Osteoblast (primary cell): ENCODE measurements at regions not wholly inside any gene's neighbourhood (a gene's known extent, or its start where the extent isn't known, plus 50 kb on each side); places are given as distances from the start of the nearest gene placed in this dataset.
A peak's percentile ranks its signal among the peaks of the same experiment; 100 is the strongest.

Experiments used
- DNase-seq: peaks from one replicate; pipeline ENCODE4 v3.0.0; 2011; ENCODE audit warnings: low spot score, mixed read lengths; ENCODE audit not compliant: insufficient read length; ENCODE audit errors: missing footprints
- H2AFZ ChIP-seq: 2 replicates; pipeline ENCODE4 v1.6.0; 2011; ENCODE audit warnings: mild to moderate bottlenecking, low read length
- H3K27ac ChIP-seq: 2 replicates; pipeline ENCODE4 v1.5.1; 2011; ENCODE audit warnings: mild to moderate bottlenecking, low read depth, low read length, moderate library complexity
- H3K27me3 ChIP-seq: 2 replicates; pipeline ENCODE4 v1.6.0; 2012; ENCODE audit warnings: mild to moderate bottlenecking, control low read depth, inconsistent platforms, low read length, moderate library complexity; ENCODE audit not compliant: insufficient read depth
- H3K36me3 ChIP-seq: 2 replicates; pipeline ENCODE4 v1.5.1; 2011; ENCODE audit warnings: mild to moderate bottlenecking, low read length, control low read depth, moderate library complexity; ENCODE audit not compliant: insufficient read depth
- H3K4me1 ChIP-seq: 2 replicates; pipeline ENCODE4 v1.5.1; 2011; ENCODE audit warnings: mild to moderate bottlenecking, low read length, control low read depth, moderate library complexity; ENCODE audit not compliant: insufficient read depth
- H3K4me2 ChIP-seq: 2 replicates; pipeline ENCODE4 v1.6.0; 2011; ENCODE audit warnings: mild to moderate bottlenecking, low read length; ENCODE audit not compliant: insufficient read depth
- H3K4me3 ChIP-seq: fragments of 200-600 bp; sonication (generic); 3 replicates; pipeline ENCODE4 v1.5.1; 2012; ENCODE audit warnings: mild to moderate bottlenecking, low read length, inconsistent platforms; ENCODE audit not compliant: insufficient read depth
- H3K79me2 ChIP-seq: 2 replicates; pipeline ENCODE4 v1.6.0; 2012; ENCODE audit warnings: mild to moderate bottlenecking, low read length, control low read depth, inconsistent platforms; ENCODE audit not compliant: insufficient read depth
- H3K9me3 ChIP-seq: 2 replicates; pipeline ENCODE4 v1.5.1; 2011; ENCODE audit warnings: low read depth, low read length, control low read depth
- H4K20me1 ChIP-seq: 2 replicates; pipeline ENCODE4 v1.6.0; 2012; ENCODE audit warnings: mild to moderate bottlenecking, low read length, control low read depth; ENCODE audit not compliant: insufficient read depth
- TF ChIP-seq, protein P1 (sequence below): IDR thresholded peaks from 2 replicates; pipeline ENCODE4 v1.5.1; 2011; ENCODE audit warnings: mild to moderate bottlenecking, low read depth, low read length, moderate library complexity; ENCODE audit errors: extremely low read depth

DNA sequence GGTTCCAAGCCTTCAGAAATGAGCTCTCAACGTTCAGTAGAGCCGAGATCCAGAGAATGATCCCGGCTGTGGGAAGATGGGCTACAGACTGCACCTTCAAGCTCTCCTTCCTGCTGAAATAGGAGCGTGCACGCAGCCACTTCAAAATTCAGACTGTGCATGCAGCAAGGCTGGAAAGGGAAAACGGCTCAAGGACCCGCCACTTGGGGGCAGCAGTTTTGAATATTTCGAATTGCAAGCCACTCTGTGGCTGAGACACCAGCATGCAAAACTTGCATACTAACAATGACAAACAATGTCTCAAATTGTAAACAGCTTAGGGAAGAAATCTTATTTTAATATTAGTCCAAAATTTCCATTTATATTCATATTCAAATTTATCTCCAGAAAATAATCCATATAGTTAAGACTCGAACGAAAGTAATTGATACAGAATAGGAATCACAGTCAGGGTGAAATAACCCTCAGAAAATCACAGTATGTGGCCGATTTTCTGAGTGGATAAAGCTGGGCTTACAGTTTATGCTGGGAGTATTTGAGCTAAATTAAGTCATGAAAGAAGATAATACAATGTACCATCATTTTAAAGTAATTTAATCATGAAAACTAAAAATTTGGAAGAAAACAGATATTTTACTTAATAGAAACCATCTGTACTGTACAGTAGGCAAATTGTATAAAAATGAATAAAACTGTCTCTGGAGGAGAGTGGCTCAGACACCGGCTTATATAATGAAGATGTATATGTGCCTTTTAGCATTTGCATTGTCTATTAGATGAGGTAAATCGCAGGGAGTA lies 137.9 kb upstream of the MKI67 start:
- H3K4me3 ChIP-seq = no peak overlapping the region
- H3K4me2 ChIP-seq = no peak overlapping the region
- no peak for DNase-seq
- H3K4me1 ChIP-seq = no peaks in the 10 kb centered on the region
- H2AFZ ChIP-seq = no peak overlapping the region
- TF ChIP-seq, protein P1, sequence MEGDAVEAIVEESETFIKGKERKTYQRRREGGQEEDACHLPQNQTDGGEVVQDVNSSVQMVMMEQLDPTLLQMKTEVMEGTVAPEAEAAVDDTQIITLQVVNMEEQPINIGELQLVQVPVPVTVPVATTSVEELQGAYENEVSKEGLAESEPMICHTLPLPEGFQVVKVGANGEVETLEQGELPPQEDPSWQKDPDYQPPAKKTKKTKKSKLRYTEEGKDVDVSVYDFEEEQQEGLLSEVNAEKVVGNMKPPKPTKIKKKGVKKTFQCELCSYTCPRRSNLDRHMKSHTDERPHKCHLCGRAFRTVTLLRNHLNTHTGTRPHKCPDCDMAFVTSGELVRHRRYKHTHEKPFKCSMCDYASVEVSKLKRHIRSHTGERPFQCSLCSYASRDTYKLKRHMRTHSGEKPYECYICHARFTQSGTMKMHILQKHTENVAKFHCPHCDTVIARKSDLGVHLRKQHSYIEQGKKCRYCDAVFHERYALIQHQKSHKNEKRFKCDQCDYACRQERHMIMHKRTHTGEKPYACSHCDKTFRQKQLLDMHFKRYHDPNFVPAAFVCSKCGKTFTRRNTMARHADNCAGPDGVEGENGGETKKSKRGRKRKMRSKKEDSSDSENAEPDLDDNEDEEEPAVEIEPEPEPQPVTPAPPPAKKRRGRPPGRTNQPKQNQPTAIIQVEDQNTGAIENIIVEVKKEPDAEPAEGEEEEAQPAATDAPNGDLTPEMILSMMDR = peak; percentile 64
- H4K20me1 ChIP-seq = no peaks in the 10 kb centered on the region
- no peak overlapping the region for H3K27ac ChIP-seq
- H3K36me3 ChIP-seq = no peaks in the 10 kb centered on the region
- H3K9me3 ChIP-seq = no peaks in the 10 kb centered on the region
- no peaks in the 10 kb centered on the region for H3K27me3 ChIP-seq
- H3K79me2 ChIP-seq = no peaks in the 10 kb centered on the region

DNA sequence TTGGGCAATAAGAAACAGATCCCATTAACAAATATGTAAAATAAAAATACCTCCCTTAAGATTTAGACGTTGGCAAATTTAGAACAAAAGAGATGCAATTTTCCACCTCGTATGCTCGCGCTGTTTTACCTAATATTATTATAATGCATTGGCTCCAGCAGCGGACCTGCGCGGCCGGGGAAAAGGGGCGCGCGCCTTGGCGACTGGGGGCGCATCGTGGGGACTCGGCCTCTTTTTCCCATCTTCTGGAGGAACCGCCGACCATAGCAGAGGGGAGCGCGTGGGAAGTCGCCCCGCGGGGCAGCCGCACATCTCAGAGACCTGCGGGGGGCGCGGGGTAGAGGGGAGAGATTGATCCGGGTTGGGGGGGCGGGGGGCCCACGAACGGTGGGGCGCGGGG lies 139.4 kb upstream of the MKI67 start:
- Histone ChIP-seq H3K27ac (no peak overlapping the region), H3K79me2 (no peaks in the 10 kb centered on the region), H4K20me1 (no peaks in the 10 kb centered on the region), H3K9me3 (no peaks in the 10 kb centered on the region), H3K27me3 (no peaks in the 10 kb centered on the region), H3K36me3 (no peaks in the 10 kb centered on the region), H3K4me1 (no peaks in the 10 kb centered on the region), H3K4me3 (no peak overlapping the region), H2AFZ (no peak overlapping the region), H3K4me2 (no peak overlapping the region)
- DNase-seq = no peak
- TF ChIP-seq, protein P1 = no peak

DNA sequence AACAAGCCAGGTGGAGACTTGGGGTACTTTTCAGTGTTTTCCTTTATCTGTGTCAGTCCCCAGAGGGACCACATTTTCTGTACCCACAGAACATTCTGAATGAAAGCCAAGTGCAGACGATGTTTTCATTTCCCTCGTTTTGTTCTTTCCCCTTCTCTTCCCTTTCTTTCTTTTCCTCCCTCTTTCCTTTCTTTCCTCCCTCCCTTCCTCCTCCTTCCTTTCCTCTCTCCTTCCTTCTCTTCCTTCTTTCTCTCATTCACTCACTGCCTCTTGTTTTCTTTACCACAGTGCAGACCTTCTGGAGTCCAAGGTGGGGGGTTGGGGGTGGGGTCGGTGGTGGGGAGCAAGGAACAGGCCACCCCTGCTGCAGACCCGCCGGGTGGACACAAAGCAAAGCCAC lies 141.4 kb upstream of the MKI67 start:
- H3K27ac ChIP-seq = no peak overlapping the region
- H3K36me3 ChIP-seq = no peaks in the 10 kb centered on the region
- no peaks in the 10 kb centered on the region for H3K27me3 ChIP-seq
- no peaks in the 10 kb centered on the region for H3K4me1 ChIP-seq
- H3K9me3 ChIP-seq = no peaks in the 10 kb centered on the region
- no peak overlapping the region for H2AFZ ChIP-seq
- TF ChIP-seq, protein P1 = no peak
- H4K20me1 ChIP-seq = no peaks in the 10 kb centered on the region
- H3K4me3 ChIP-seq = no peak overlapping the region
- no peak for DNase-seq
- no peaks in the 10 kb centered on the region for H3K79me2 ChIP-seq
- no peak overlapping the region for H3K4me2 ChIP-seq

DNA sequence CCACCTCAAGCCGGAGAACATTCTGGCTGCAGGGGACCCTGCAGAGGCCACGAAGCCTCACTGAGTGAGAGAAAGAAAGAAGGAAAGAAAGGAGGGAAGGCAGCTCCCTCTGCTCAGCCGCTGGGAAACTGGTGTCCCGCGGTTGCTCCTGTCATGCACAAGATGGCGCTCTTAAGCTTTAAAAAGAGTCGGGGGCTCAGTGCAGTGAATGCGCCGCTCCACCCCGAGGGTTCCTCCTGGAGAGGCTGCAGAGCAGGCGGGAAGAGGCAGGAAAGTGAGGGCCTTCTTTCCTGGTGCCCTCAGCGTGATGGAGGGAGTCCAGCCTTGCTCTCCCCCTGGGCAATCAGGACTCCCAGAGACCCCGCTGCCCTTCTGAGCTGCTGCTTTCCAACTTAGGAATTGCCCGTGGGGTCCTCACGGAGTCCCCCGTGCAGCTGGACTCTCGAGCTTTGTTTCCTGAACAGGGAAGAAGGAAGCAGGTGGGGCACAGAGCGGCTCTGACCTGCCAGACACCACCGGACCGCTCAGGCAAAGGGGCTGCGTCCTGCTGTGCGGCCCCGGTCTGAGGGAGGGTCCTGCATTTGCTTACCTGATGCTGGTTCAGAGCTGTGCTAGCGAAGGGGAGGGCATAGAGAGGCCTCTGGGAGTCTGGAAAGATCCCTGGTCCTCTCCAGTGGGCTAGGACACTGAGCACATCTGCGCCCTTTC lies 141.9 kb upstream of the MKI67 start:
- H4K20me1 ChIP-seq = no peaks in the 10 kb centered on the region
- no peaks in the 10 kb centered on the region for H3K4me1 ChIP-seq
- no peak overlapping the region for H3K27ac ChIP-seq
- TF ChIP-seq, protein P1 = peak; percentile 35
- H2AFZ ChIP-seq = no peak overlapping the region
- H3K9me3 ChIP-seq = no peaks in the 10 kb centered on the region
- H3K4me2 ChIP-seq = no peak overlapping the region
- H3K4me3 ChIP-seq = no peak overlapping the region
- H3K79me2 ChIP-seq = no peaks in the 10 kb centered on the region
- peak; percentile 86 for DNase-seq
- no peaks in the 10 kb centered on the region for H3K27me3 ChIP-seq
- H3K36me3 ChIP-seq = no peaks in the 10 kb centered on the region
